Activated CD4-positive, alpha-beta T cell treated with anti-CD3 and anti-CD28 coated beads, Interleukin-2, amount 50 U/mL, for 16 hours (primary cell): ENCODE measurements at regions not wholly inside any gene's neighbourhood (a gene's known extent, or its start where the extent isn't known, plus 50 kb on each side); places are given as distances from the start of the nearest gene placed in this dataset.
A peak's percentile ranks its signal among the peaks of the same experiment; 100 is the strongest.
"Not testable (repeated sequence)": the region's sequence is repeated elsewhere in the genome, so short reads cannot be mapped to it uniquely, and the experiment has no call there.

ENCODE experiments used
- DNase-seq: peaks from one replicate; pipeline ENCODE4 v3.0.0-alpha.2; 2020

DNA sequence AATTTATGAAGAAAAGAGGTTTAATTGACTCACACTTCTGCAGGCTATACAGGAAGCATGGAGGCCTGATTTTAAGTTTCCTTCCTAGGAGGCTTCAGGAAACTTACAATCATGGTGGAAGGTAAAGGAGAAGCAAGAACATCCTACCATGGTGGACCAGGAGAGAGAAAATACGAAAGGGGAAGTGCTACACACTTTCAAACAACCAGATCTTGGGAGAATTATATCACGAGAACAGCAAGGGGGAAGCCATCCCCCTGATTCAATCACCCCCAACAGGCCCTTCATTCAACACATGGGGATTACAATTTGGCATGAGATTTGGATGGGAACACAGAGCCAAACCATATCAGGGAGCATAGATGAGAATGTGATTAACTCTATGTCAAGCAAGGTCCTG is 121.0 kb downstream of the MTHFS start:
- DNase-seq: no peak

DNA sequence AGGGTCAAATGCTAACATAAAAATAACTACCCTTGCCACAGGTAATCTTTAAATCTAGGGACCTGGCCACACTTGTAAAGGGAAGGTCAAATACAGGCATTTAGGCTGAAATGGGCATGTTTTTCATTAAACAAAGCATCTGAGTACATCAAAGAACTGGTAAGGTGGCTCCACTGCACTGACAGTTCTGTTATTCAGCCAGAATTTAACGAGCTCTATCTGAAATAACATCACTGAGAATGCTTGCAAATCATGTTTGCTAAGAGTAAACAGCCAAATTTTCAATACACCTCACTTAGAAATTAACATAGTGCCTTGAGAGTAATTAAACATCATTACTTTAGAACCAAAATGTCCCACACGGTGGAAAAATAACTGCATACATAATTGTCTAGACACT is 118.9 kb downstream of the MTHFS start:
- no peak for DNase-seq

DNA sequence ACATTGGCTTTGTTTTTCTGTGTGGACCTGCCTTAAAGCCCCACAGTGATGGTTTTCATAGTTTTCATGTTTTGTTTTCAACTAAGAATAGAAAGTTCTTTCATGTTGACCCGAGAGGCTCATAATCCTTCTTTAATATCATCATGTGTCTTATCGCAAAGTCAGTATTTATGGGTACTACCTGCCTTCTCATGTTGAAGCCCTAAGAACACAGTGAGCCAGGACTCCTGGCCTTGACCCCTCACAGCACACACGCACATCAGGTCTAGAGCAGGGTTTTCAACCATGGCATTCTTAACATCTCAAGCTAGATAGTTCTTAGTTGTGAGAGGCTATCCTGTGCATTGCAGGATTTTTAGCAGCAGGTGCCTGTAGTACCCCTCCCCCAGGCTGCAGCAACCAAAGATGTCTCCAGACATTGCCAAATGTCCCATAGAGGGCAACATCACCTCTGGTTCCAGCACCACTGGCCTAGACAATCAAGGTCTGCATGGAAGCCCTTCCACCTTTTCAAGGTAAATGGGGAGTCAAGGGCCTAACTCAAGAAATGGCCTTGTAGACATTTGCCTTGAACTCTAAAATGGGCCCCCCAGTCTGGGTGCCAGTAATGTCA is 118.3 kb downstream of the MTHFS start:
- DNase-seq: no peak

DNA sequence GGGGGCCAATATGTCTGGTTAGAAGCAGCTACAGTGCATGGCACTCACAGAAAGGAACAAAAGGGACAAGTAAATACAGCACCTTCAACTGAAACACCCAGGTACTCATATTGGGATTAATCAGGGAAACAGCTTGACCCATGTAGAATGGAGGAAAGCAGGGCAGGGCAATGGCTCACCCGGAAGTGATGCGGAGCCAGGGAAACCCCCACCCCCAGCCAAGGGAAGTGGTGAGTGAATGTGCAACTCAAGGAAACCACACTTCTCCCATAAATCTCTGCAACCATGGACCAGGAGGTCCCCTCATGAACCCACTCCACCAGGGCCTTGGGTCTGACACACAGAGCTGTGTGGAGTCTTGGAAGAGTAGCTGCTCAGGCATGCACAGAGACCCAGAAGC is 117.1 kb downstream of the MTHFS start:
- peak; percentile 76 for DNase-seq

DNA sequence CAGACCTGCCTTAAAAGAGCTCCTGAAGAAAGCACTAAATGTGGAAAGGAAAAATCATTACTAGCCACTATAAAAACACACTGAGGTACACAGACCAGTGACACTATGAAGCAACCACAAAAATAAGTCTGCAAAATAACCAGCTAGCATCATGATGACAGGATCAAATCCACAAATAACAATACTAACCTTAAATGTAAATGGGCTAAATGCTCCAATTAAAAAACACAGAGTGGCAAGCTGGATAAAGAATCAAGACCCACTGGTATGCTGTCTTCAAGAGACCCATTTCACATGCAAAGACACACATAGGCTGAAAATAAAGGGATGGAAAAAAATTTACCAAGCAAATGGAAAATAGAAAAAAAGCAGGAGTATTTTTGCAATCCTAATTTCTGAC is 114.5 kb downstream of the MTHFS start:
- not testable (repeated sequence) for DNase-seq
